ENCODE measurements at regions not wholly inside any gene's neighbourhood (a gene's known extent, or its start where the extent isn't known, plus 50 kb on each side); places are given as distances from the start of the nearest gene placed in this dataset.

DNA sequence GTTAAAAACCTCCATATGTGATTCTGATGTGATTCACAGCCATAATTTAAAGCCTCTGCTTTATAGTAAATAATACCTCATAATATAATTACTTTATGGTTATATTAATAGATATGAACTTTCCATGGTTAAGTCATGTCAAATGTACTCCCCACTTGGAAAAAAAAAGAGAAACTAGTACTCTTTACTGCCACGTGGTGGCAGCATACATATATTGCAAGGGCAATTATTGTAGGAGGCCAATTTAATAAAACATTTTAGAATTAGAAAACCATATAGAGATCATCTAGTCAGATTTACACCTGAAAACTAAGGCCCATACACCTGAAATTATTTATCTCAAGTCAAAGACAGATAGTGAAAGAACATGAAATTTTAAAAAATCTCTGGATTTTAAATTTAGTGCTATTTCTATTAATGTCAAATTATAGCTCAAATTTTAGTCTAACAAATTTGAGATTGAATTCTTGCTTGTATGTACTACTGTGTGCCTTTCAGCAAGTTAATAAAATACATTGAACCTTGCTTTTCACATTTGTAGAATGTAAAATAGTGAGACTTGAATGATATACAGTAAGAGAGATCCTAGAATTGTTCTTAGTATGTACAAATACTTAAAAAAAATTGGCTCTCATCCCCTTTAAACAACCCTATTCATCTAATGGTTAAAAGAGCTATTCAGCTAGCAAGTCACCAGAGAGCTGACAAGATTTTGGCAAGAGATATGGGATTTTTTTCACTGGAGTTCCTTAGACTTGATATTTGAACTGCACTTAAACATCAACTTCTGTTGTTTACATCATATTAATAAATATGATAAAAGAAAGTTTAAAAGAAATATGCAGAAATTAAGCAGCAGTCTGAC is 603.8 kb downstream of the TLE4 start:
- in situ Hi-C loops (cut with MboI) (no loop called here), intact Hi-C loops (cut with micrococcal nuclease) (no loop called here)
- peak; percentile 4 to 20 (median 9) for DNase-seq (ENCODE audit: extremely low read depth in 1 of 4, low spot score in 3 of 4)
- no TSS peak for BruUV-seq (replicated peaks)
- POLR2A ChIA-PET: no interaction called here
- H3K27me3 ChIP-seq (ENCODE audit: control insufficient read depth in 2 of 2, insufficient read depth in 2 of 2, low read length in 2 of 2): no peaks in the 10 kb centered on the region
- no peaks in the 10 kb centered on the region for H3K36me3 ChIP-seq (ENCODE audit: control insufficient read depth, insufficient read depth, low read length)
- CTCF ChIA-PET (ENCODE audit: low intra/inter-chr PET ratio): no interaction called here
- H3K4me3 ChIP-seq: no peak overlapping the region
- FAIRE-seq: no peak
- no peaks in the 10 kb centered on the region for H3K9me1 ChIP-seq (ENCODE audit: control insufficient read depth, insufficient read depth, low read length)
- TF ChIP-seq RAD21 (CRISPR knock-in tag; conservative IDR thresholded peaks at IDR 0.05 in 1 of 2, IDR thresholded peaks at IDR 0.05 in 1 of 2) (peak; percentile 15 to 46; a peak in 2 of 4 replicates), NCOA4 (IDR thresholded peaks at IDR 0.05; ENCODE audit: partially characterized antibody) (no peak), STAT5B (CRISPR knock-in tag; IDR thresholded peaks at IDR 0.05) (no peak), RBBP5 (IDR thresholded peaks at IDR 0.05; ENCODE audit: borderline replicate concordance, insufficient read depth, low read length, poor library complexity, severe bottlenecking) (no peak), CTCF (IDR thresholded peaks at IDR 0.05 in 2 of 3, conservative IDR thresholded peaks at IDR 0.05 in 1 of 3; ENCODE audit: insufficient read depth in 2 of 3, low read depth in 1 of 3, low read length in 3 of 3) (peak in 1 of 3 experiments; percentile 39; a peak in 2 of 6 replicates)
- no peaks in the 10 kb centered on the region for H3K4me1 ChIP-seq (replicated peaks in 1 of 2; ENCODE audit: control insufficient read depth in 2 of 2, insufficient read depth in 2 of 2, low read length in 2 of 2)
- no peak overlapping the region for H3K4me2 ChIP-seq (ENCODE audit: insufficient read depth, low read length)
- H4K20me1 ChIP-seq (replicated peaks; ENCODE audit: control insufficient read depth, insufficient read depth, low read length): no peaks in the 10 kb centered on the region
- no peak for ATAC-seq
- no peaks in the 10 kb centered on the region for H3K79me2 ChIP-seq (ENCODE audit: control insufficient read depth, insufficient read depth, low read length)
- H3K9me3 ChIP-seq (replicated peaks; ENCODE audit: control insufficient read depth, insufficient read depth, low read depth, low read length): no peaks in the 10 kb centered on the region
- H3K9ac ChIP-seq (ENCODE audit: insufficient read depth in 1 of 2, low read depth in 2 of 2, low read length in 2 of 2): no peak overlapping the region
- no peak overlapping the region for H2AFZ ChIP-seq (ENCODE audit: low read depth, low read length)
- WGBS (ENCODE audit: insufficient coverage, low coverage, missing lambda C conversion rate): 0% methylated on average over 1 of the region's 1 CpG
- H3K27ac ChIP-seq (ENCODE audit: extremely low read depth, low read depth, low read length): no peak overlapping the region
